Stimulated activated CD8-positive, alpha-beta memory T cell treated with anti-CD3 and anti-CD28 coated beads, Interleukin-12 subunit alpha, Interleukin-12 subunit beta, amount 100 ng/mL, for 4 hours (primary cell): ENCODE measurements at regions not wholly inside any gene's neighbourhood (a gene's known extent, or its start where the extent isn't known, plus 50 kb on each side); places are given as distances from the start of the nearest gene placed in this dataset.

Experiments used
- DNase-seq: peaks from one replicate; pipeline ENCODE4 v3.0.0-alpha.2; 2020; ENCODE audit warnings: low read depth

DNA sequence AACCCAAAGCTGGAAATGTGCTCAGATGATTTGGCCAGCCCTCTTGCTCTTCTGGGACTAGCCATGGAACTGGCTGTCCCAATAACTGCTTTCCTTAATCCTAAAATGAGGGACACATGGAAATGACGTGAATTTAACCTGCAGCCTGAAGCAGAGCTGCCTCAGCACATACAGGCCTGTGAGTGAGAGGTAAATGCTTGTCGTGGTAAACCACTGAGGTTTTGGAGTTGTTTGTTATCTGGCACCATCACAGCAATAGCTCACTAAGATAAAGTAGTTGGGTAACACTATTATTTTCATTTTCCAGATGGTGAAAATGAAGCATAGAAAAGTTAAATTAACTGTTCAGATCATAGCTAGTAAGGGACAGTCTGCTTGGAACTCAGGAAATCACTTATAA, 333.4 kb upstream of the CHD6 start:
- no peak for DNase-seq

DNA sequence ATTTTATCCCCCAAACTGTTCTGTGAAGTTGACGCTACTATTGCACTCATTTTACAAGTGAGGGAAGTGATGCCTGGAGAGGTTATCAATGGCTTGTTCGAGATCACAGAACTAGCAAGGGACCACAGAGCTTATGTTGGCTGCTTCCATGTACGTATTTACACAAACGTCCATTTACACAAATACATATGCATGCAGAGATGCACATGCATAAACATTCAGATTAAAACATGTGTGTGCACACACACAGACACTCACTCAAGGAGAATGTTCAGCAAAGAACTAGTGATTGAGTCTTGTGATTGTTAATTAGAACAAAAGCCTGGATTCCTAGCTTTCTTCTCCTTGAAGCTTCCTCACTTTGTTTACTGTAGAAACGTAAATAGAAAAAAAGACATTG, 321.5 kb upstream of the CHD6 start:
- DNase-seq = no peak

DNA sequence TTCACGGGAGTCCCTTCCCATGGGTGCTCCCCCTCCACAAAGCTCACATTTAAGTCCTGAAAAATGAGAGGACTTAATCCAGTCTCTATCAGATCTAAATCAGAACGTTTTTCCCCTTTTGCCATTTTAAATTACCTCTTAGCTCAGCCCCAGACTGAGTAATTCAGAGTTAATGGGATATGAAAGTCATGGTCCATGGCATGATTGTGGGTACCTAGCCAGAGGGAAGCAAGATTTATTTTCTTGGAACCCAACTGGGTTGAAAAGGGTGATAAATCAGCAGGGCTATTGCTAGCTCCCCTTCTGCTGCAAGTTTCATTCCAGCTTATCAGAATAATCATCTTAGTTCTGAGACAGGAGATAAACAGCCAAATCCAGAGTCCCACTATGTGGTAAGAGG, 320.2 kb upstream of the CHD6 start:
- DNase-seq = no peak

DNA sequence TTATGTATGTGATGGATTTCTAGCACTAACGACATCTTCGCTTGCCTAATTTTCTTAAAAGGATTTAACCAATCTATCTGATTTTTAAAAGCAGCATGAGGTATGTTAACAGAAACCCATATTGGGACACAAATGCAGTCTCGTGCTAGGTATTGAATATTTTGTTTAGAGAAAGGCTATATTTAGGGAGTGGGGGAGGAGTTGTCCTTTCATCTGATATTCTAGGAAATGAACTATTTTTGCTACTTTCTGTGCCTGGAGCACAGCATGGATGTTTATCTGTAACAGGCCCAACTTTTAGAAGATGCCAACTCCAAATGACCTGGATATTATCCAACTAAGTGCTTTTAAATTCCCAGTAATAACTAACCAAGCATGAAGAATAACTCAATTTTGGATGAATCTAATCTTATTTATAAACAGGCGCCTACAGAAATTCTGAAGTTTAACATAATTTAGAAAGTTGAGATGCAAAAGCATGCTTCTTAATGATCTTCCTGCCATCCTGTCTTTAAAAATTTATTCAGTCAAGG, 317.1 kb upstream of the CHD6 start:
- DNase-seq = no peak

DNA sequence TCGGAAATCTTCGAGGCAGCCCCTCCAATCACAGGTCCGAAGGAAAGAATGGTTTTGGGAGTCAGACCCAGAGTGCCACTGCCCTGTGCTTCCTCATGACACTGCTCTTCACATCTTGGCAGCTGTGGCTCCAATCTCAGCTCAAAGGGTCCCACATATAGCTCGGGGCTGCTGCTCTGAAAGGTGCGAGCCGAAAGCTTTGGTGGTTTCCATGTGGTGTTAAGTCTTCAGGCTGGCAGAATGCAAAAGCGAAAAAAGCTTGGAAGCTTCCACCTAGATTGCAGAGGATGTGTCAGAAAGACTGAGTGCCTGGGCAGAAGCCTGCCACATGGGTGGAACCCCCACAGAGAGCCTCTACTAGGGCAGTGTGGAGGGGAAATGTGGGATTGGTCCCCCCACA, 314.3 kb upstream of the CHD6 start:
- DNase-seq = no peak

DNA sequence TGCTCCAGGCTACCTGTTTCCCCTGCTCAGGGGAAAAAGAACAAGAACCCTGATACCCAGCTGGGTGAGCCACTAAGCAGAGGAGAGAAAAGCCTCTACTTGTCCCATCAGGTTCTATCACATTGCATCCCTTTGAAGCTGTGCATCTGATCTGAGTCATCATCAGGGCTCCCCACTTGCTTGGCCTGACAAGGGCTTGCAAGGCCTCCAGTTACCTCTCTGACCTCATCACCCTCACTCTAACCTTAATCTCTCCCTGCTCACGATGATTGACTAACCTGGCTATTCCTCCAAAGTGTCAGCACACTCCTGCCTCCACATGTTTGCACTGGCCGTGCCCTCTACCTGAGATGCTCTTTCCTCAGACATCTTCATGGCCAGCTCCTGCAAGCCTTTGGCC, 309.5 kb upstream of the CHD6 start:
- DNase-seq = no peak

DNA sequence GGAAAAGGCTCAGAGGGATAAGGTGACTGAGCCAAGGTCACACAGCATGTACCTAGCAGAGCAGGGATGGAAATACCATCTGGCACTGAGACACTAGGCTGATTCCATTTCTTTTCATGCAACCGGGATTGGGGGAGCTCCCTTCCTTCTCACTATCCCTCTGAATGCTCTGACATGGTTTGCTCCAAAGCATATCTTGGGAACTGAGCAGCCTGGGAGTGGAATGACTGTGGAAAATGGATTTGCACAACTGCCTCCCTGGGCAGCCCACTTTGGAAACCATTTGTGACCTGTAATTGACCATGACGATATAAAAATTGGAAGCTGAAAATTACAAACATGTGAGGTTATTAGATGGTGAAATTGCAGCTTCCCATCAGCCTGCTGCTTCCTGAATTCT, 309.0 kb upstream of the CHD6 start:
- no peak for DNase-seq

DNA sequence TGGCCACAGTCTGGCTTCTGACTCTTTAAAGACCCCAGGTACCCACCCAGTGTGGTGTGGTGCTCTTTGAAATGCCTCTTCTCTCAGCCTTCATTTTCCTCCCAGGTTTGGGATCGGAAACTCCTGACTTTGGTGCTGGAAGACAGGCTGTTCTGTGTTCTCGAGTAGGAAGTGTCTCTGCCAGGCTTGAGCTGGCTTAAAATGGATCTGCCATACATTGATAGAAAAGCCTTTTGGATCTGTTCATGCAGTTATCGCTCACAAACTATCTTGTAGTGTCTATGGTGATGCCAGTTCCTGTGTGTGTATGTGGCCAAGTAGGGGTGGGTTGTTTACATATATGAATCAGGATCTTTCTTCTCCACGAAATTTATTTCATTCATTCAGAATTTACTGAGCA, 307.3 kb upstream of the CHD6 start:
- no peak for DNase-seq

DNA sequence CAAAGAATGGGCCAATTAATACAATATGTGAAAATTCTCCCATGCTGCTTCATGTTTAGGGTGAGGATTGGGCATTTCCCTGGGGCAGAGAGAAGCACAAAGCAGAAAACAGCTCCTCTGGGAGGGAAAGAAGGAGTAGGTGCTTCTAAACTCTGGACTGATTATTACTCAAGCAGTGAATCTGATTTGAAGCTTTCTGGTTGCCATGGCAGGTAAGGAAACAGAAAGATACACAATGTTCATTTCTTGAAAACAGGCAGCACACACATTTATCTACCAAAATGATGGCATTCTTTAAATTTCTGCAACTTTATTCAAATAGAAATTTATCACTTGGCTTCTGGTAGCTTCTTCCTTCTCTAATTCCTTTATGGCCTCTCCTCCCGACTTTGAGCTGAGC, 305.4 kb upstream of the CHD6 start:
- DNase-seq = no peak

DNA sequence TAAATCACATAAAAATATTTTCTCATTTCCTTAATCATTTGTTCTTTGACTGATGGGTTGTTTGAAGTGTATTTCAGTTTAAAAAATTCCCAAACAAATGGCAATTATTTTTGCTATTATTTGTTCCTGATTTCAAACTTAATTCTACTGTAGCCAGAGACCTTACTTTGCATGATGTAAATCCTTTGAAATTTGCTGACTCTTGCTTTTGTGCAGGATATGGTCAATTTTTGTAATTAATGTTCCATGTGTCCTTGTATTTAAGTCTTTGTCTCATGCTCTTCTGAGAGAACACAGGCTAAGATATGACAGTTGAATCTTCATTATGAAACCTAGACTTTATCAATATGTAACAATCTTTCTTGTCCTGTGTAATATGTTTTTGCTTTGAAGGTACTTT, 295.0 kb upstream of the CHD6 start:
- DNase-seq = no peak

DNA sequence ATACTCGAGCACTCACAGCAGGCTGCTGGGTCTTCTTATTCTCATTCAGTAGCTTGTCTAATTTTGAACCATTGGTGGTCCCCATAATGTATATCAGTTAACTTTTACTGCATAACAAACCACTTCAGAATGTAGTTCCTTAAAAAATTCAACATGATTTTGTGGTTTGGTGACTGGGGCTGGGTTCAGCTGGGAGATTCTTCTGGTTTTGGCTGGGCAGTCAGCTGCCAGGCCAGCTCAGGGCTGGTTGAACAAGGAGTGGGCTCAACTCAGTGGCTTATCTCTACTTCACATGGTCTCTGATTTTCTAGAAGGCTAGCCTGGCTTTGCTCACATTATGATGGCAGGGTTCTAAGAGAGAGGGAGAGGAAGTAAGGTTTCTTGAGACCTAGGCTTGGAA, 292.4 kb upstream of the CHD6 start:
- no peak for DNase-seq

DNA sequence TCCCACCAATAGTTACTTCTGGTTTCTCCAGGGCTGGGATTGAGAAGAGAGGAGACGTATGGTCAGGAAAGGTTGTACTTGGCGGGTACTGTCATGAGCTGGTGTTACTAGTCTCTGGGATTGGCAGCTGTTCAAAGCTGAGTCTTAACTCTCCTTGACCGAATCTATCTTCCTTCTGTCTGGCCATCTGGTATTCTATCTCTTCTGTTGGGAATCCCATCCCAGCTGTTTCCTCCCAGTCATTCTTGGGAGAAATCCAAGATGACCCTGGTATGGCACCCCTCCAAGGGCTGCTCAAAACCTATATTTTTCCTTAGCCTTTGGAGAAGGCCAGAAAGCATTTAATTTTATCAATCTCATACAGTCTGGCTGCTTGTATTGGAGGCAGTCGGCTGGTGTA, 287.0 kb upstream of the CHD6 start:
- no peak for DNase-seq

DNA sequence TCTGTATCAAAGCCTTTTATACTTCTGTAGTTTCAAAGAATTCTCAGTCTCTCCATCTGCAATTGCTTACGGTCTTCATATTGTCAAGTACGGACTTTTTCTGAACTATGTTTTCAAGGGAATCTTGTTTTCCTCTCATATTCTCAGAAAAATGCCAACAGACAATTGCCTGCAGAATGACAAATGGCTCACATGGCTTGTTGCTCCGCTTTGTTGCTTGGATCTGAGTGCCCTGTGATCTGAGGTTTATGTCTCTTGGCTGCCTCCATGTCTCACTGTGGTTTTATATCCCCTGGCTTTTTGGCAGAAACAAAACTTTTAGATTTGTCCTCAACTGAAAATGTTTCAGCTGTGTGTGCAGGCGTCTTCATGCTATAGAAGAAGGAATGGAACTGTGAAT, 285.4 kb upstream of the CHD6 start:
- no peak for DNase-seq

DNA sequence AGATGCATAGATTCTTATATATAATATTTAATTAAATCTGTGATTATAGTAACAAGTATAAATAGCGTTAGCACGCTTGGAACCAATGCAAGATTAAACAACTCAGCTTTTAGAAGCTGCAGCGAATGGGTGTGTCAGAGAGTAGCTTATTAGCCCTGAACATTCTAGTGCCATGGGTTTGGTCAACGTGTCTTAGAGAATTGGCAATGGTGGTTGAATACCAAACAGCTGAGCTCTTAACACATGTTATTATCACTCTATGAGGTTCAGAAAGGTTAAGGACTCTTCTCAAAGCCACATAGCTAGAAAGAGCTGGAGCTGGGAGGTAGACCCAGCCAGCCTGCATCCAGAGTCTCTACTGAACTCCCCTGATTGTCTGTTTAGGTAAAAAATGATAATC, 284.2 kb upstream of the CHD6 start:
- no peak for DNase-seq

DNA sequence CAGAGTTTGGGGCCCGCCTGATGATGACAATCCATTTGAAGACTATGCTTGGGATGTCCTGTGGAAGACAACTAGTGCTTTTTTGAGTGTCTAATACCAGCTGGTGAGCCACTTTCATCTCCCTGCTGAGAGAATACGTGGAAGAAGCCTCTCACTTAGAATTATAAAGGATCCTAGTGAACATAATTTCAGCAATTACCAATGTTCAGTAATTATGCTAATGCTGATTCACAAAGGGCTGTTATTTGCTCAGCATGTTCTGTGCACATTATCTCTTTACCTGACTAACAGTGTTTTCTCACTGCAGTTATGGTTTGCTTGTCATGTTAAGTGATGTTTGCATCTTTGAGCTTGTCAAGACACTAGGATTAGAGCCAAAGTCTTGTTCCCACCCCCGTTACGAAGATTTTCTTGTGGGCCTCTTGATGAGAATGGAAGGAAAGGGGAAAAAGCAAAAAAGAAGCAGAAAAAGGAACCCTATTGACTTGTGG, 282.1 kb upstream of the CHD6 start:
- no peak for DNase-seq

DNA sequence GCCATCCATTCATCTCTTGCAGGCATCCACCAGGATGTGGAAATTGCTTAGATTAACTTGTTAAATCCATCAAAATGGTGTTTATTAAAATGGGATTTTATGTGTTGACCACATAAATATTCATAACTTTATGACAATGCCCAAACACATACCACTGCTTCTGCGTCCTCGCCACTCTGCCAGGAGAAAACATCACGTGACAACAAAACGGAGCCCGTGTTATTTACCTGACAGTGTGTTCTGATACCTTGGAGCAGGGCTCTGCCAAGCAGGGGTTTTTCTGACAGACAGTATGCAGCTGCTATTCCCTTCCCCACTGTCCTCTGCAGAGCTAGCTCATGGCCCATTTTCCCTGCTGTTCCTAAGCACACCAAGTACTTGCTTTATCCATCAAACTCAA, 279.5 kb upstream of the CHD6 start:
- DNase-seq = no peak

DNA sequence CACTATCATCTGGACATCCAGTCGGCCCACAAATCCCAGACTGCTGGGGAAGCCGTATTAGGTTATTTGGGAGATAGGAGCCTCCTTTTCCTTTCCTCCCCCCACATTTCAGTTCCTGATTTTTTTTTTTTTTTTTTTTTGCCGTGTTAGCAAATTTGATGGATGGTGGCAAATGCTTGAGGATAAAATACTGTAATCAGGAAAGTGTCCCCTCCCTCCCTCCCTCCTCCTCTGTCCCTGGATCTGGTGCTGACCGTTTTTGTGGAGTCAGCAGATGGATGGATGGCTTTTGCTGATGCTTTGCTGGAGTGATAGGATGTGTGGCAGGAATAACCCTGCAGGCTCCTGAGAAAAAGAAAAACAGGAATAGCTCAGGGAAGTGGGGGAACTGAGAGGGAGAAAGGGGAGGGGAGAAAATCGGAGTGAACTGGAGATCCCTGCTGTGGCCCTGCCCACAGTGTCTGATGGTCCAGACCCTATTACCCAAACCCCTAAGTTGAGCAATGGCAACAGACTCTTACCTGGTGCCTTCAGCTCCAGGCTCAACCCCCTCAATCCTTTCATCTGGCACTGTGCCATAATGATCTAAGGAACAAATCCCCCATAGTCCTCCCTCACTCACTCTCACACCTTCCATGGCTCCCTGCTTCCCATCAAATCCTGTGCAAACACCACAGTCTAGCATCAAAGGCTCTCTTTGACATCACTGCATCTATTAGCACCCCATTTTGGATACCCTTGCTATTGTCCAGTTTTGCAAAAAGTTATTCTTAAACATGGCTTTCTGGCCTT, 277.3 kb upstream of the CHD6 start:
- no peak for DNase-seq

DNA sequence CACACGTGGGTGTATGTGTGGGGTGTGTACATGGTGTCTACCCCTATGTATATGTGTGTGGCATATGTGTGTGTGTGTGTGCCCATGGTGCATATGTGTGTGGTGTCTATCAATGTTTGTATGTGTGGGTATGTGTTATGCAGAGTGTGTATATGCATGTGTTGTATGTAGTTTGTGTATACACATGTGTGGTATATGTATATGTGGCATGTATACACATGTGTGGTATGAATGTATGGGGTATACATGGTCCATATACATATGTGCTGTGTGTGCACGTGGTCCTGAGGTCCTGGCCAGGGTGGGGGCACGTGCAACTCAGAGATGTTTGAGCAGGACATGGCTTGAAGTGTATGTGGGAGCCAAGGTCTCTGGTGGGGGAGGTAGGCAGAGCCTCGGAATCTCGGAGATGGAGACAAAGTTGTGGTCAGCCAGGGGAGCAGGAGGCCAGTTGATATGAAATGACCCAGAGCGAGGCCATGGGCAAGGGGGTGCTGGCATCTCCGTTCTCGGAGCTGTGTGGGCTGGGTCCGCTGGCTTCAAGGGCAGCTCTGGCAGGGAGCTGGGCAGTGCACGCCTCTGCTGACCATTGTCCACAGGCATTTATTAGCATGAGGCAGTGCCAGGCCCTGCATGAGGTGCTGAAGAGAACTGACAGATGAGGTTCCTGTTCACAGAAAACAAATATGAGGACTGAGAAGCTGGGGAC, 276.2 kb upstream of the CHD6 start:
- DNase-seq = no peak

DNA sequence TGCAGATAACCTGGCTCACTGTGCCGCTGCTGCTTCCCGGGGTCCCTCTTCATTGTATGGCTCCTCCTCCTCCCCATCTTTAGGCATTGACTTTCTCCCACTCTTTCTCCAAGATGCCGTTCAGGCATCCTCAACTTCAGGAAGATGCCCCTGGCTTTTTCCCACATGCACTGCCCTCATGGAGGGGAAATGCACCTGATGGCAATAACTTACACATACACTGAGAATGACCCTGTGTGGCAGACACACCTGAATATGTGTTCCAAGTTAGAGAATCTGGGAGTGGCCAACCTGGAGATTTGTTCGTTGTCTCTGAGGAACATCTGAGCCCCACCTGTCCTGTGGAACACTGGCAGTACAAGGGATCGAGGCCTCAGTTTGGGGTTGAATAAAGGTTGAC, 273.9 kb upstream of the CHD6 start:
- DNase-seq = no peak

DNA sequence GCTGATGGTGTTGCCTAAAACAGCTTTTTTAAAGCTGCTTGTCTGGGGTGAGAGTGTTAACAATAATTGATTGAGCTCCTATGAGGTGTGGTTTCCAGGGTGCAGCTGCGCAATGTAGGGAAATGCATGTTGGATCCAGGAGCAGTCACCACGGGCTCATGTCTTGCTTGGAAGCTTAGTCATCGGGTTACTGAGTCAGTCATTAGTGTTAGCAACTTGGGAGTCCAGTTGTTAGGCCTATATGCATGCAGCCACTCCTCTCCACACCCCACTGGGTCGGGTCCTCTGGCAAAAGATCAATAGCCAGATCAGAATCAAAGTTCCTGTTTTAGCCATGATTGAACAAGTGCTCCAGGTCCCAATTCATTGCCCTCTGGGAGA, 271.7 kb upstream of the CHD6 start:
- DNase-seq = no peak

DNA sequence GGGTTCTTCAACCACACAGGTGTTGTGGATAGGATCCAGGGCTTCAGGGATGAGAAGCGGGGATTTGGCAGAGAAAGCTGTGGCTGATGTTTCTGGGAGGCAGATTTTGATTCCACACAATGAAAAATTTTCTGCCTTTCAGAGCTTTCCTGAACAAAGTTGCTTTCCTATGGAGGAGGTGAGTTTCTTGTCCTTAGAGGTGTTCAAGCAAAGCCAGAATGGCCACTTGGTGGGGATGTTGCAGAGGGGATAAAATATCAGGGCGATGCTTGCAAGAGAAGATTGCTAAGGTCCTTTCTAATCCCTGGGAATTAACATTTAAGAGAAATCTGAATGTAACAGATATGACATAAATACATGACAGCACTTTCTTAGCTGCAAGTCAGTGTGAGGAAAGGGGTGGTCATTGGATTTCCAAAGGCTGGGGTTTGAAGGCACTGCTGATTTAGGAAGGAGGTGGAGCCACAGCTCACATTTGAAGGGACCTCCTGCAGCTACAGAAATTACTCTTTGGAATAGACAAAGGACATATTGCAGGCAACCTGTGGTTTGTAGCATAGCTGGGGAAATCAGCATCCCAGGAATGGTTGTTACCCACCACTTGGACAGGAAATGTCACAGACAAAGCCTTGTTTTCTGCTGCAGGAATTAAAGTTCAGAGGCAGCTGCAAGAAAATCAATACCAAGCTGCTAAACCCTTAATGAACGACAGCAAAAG, 271.1 kb upstream of the CHD6 start:
- no peak for DNase-seq

DNA sequence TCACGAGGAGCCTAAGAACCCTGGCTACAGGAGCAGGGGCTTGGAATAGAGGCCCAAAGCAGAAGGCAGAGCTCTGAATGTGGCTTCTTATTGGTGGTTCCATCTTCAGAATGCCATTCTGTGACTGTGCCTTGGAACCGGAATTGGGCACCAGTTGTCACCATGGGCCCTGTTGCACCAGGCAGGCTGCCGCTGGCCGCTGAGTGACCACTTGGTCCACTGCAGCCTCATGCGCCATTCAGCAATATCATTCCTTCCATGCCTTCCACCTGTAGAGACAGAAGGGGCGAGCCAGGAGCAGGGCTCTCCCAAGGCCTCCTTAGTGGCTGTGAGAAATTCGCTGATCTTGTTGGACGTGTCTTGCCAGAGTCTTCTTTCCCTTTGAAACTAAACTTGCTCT, 270.3 kb upstream of the CHD6 start:
- DNase-seq = no peak

DNA sequence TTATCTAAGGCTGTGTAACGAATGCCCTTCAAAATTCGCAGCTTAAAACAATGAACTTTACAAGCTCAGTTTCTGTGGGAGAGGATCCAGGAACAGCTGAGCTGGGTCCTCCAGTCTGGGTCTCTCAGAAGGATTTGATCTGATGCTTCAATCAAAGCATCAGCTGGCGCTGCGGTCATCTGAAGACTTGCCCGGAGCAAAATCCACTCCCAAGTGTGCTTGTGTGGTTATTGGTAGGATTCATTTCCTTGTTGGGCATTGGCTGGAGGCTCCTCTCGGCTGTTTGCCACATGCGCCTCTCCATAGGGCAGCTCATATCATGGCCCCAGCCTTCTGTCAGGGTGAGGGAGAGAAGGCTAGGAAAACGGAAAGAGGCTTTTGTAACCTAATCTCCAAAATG, 269.3 kb upstream of the CHD6 start:
- DNase-seq = no peak
